Endothelial cell of umbilical vein (primary cell): ENCODE measurements at regions not wholly inside any gene's neighbourhood (a gene's known extent, or its start where the extent isn't known, plus 50 kb on each side); places are given as distances from the start of the nearest gene placed in this dataset.

Experiments used
- CTCF ChIP-seq, 2 donors: IDR thresholded peaks; 1 replicate in 1 of 2; 2 replicates in 1 of 2; pipeline ENCODE4 v1.5.1; 2011; ENCODE audit warnings: low read length in 2 of 2, mild to moderate bottlenecking in 2 of 2, moderate library complexity in 2 of 2, control low read depth in 1 of 2, inconsistent platforms in 1 of 2, low read depth in 1 of 2; ENCODE audit not compliant: insufficient read depth in 1 of 2; ENCODE audit errors: extremely low read depth in 1 of 2
- EZH2 ChIP-seq: IDR thresholded peaks from 2 replicates; pipeline ENCODE4 v1.6.1; 2012; ENCODE audit warnings: borderline replicate concordance, low read depth, mild to moderate bottlenecking, moderate library complexity, low read length, inconsistent platforms; ENCODE audit not compliant: severe bottlenecking
- JUN ChIP-seq: IDR thresholded peaks from 2 replicates; pipeline ENCODE4 v1.6.1; 2011; ENCODE audit warnings: borderline replicate concordance, low read depth; ENCODE audit not compliant: insufficient read length, insufficient read depth
- MAX ChIP-seq: IDR thresholded peaks from 2 replicates; pipeline ENCODE4 v1.6.1; 2011; ENCODE audit not compliant: insufficient read depth, insufficient read length
- POLR2A ChIP-seq: IDR thresholded peaks from 2 replicates; pipeline ENCODE4 v1.6.1; 2012; ENCODE audit warnings: low read depth, mild to moderate bottlenecking, control low read depth, low read length
- POLR2AphosphoS5 ChIP-seq: IDR thresholded peaks from 2 replicates; pipeline ENCODE4 v1.6.1; 2012; ENCODE audit warnings: low read depth, mild to moderate bottlenecking, control low read depth, low read length, moderate library complexity; ENCODE audit not compliant: insufficient read depth

GRCh38 chr4:179485781-179486180, 2043.5 kb upstream of the AGA start:
- TF ChIP-seq CTCF (IDR thresholded peaks at IDR 0.05; ENCODE audit: extremely low read depth in 1 of 2, insufficient read depth in 1 of 2, low read depth in 1 of 2, low read length in 2 of 2) = no peak
- no peak for TF ChIP-seq EZH2
- no peak for TF ChIP-seq POLR2A
- TF ChIP-seq POLR2AphosphoS5 = no peak
- TF ChIP-seq MAX = no peak
- no peak for TF ChIP-seq JUN
